GM12872 (cell line): ENCODE measurements at regions not wholly inside any gene's neighbourhood (a gene's known extent, or its start where the extent isn't known, plus 50 kb on each side); places are given as distances from the start of the nearest gene placed in this dataset.

ENCODE experiments used
- TF ChIP-seq, protein P1 (sequence below): IDR thresholded peaks from 3 replicates; pipeline ENCODE4 v1.5.1; 2011; ENCODE audit warnings: low read depth, mild to moderate bottlenecking, low read length, moderate library complexity; ENCODE audit not compliant: insufficient read depth

DNA sequence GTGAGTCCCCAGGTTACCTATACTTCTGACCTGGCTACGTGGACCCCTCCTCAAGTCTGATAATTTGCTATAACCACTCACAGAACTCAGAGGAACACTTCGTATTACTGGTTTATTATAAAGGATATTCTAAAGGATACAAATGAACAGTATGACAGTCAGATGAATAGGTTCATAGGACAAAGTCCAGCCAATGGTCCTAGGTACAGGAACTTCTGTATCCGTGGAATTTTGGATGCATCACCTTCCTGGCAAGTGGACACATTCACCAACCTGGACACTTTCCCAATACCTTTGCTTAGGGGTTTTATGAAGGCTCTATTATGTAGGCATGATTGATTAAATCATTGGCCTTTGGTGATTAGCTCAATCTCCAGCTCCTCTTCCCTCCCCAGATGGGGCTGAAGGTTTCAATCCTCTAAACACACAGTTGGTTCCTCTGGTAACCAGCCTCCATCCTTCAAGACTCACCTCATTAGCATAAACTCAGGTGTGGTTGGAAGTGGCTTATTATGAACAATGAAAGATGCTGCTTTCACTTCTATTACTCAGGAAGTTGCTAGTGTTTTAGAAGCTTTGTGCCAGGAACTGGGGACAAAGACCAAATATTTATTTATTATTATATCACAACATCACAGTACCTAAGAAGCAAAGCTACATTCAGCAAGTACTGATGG is 149.6 kb upstream of the ELL2 start:
- TF ChIP-seq, protein P1, sequence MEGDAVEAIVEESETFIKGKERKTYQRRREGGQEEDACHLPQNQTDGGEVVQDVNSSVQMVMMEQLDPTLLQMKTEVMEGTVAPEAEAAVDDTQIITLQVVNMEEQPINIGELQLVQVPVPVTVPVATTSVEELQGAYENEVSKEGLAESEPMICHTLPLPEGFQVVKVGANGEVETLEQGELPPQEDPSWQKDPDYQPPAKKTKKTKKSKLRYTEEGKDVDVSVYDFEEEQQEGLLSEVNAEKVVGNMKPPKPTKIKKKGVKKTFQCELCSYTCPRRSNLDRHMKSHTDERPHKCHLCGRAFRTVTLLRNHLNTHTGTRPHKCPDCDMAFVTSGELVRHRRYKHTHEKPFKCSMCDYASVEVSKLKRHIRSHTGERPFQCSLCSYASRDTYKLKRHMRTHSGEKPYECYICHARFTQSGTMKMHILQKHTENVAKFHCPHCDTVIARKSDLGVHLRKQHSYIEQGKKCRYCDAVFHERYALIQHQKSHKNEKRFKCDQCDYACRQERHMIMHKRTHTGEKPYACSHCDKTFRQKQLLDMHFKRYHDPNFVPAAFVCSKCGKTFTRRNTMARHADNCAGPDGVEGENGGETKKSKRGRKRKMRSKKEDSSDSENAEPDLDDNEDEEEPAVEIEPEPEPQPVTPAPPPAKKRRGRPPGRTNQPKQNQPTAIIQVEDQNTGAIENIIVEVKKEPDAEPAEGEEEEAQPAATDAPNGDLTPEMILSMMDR = no peak

DNA sequence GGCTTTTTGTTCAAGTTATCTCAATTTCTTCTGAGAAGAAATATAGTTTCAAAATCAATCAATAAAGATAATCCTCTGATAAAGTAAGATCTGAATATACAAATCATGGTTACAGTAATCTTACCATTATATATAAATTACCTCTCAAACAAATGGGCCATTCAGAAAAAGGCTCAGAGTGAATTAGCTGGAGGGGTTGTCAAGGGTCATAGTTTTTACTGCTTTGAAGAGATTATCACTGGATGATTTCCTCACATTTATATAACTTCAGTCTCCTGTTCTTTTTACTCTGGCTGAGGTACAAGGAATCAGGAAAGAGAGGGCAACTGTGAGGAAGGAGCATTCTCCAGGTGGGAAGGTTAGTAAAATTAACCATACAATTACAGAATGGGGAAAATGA is 148.6 kb upstream of the ELL2 start:
- TF ChIP-seq, protein P1 = no peak

DNA sequence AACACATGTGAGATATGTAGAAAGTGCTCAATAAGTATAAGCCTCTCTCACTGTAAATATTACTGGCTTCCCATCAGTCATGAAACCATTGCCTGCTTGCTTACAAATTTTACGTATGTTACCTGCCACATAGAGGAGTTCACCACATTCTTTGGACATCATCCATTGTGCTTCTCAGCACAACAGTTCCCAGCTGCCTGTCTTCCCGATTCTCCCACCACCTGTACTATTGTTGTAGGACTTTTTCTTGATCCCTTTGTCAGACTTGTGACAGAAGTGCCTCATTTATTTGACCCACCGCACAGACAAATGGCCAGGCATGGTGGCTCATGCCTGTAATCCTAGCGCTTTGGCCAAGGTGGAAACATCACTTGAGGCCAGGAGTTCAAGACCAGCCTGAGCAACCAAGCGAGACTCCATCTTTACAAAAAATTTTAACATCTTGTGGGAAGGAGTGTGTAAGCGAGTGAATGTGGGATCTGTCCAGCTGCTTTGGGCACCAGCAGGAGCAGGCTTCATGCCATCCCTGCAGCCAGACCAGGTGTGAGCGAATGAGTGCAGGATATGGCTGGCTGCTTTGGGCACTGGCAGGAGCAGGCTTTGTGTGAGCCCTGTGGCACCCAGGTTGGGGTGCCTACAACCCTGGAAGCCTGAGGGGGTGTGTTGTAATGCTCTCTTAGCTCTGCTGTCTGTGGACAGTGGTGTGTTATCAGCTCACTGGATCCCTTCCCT is 139.9 kb upstream of the ELL2 start:
- TF ChIP-seq, protein P1 = no peak

DNA sequence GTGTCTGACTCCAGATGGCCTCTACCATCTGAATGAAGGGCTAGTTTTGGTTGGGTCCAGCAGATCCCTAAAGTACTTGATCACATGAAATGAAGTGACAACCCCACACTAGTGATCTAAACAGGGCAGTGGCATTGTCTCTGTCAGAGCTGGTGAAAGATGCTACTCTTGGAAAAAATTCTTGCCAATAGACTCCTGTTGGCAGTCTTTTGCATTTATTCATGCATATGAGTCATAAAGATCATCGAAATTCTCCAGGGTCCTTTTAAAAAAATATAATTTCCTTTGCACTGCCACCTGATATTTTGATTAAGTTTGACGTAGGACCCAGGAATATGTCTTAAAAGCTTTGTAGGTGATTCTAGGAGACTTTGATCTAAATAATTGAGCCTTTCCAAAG is 135.1 kb upstream of the ELL2 start:
- TF ChIP-seq, protein P1 = no peak

DNA sequence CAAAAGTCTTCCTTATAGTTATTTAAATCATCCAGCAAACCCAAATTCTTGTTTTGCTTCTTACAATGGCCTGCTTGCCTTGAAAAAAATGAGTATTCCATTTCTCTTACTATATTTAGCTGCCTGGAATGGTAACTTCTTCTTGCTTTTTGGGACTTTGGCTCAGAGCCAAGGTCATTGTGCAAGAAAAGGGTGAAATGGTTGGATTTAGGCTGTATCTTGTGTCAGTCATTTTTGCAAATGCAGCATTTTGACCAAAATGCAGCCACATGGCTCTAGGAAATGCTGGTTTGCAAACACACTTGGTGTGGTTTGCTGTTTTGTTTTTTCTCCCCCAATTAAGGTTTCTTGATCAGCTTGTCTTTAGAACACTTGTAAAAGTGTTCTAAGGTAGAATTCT is 133.3 kb upstream of the ELL2 start:
- TF ChIP-seq, protein P1 = no peak

DNA sequence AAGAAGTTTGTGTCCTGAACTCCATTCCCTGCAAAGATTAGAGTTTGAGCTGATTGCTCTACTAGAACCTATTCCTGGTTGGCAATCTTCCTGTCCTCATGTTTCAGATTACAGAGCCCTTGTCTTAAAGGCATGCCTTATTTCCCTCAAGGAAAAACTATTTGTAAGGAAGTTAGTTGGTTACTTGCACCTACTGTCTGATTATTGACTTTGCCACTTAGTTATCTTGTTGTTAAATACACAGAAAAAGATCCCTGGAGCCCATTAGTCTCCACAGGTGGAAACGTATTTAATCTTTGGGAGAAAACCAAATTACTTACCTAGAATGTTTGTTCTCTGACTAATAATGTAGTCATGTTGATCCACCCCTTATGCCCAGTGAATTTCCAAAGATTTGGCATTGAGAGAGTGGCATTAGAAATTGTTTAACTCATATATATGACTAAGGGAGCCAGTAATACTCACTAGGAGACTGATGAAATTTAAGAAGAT is 132.3 kb upstream of the ELL2 start:
- TF ChIP-seq, protein P1 = no peak

DNA sequence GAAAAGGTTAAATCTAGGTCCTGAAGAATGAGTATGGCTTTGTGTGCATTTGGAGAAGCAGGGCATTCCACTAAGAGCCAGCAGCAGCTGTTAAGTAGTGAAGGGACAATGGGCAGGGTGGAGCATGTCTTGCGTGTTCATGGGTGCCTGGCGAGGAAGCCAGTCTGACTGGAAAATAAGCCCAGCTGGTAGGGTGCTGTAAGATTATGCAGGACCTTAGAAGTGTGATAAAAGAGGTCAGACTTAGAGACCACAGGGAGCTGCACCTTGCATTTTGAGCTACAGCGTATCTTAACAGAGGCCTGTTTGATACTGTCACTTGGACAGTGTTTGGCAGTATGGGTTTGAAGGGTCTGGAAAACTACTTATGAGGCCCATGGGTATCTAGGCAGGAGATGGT is 131.7 kb upstream of the ELL2 start:
- TF ChIP-seq, protein P1 = no peak
